Activated naive CD4-positive, alpha-beta T cell (primary cell): ENCODE measurements at regions not wholly inside any gene's neighbourhood (a gene's known extent, or its start where the extent isn't known, plus 50 kb on each side); places are given as distances from the start of the nearest gene placed in this dataset.

Experiments
- DNase-seq, 4 experiments: peaks; one replicate each; lab custom pipeline; 2025; lab: John Stamatoyannopoulos, UW

DNA sequence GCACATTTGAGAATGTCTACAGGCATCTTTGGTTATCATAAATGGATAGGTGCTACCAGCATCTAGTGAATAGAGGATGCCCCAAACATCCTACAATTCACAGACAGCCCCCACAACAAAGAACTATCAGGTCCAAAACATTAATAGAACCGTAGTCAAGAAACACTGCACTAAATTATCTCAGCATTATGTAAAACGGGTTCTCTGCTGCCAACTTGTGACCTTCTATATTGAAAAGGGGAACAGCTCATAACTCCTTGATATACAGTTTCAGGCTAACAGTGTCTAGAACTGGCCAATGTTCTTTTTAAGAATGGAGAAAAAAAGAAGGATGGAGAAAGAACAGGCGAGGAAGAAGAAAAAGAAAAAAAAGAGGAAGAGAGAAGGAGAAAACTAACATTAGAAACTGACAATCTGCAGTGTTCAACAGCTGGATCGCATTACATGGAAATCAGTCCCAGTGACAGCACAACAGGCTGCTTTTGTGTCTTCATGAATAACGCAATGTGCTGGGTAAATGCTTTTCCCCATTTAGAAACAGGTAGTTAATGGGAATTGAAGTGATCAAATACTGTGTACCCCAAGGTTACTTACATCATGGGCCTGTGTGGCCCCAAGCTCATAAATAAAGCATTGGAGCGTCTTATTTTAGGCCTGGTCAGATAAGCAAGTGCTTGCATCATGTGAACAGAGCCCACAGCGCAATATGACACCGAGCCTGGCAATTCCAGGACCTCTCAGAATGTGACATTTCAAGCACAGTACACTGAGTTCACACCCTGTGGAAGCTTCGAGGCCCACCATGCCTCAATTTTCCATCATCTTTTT is 339.5 kb downstream of the DHX15 start:
- no peak for DNase-seq

DNA sequence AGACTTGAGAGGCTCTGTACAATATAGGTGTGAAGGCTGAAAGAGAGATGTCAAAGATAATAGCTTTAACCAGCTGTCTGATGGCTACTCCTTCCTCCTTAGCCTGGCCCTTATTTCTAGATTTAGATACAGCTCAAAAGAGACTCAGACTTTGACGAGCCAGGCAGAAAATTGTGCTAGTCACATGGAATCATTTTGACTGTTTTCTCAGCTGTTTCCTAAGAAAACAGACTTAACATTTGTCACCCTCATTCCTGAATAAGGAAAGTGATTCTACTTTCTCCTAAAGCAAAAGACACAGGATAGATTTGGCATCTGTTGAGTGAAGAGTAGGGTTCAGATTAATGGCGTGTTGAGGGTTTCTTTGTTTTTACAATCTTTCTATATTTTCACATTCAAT is 340.7 kb downstream of the DHX15 start:
- no peak for DNase-seq

DNA sequence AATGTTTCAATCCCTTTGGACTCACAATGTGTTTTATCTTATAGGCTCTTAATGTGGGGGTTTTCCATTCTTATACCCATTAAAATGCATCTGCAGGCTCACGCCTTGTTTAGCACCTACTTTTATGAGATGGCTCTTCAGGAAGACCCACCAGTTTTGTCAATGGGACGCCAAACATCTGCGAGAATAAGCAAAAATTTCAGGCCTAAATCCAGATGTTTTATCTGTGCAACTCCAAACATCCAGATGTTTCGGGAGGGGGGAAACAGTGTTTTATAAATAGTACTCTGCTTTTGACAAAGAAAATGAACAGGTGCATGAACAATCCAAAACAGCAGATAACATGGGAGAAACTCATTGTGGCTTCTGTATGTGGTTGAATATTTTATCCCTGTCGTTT is 342.8 kb downstream of the DHX15 start:
- no peak for DNase-seq

DNA sequence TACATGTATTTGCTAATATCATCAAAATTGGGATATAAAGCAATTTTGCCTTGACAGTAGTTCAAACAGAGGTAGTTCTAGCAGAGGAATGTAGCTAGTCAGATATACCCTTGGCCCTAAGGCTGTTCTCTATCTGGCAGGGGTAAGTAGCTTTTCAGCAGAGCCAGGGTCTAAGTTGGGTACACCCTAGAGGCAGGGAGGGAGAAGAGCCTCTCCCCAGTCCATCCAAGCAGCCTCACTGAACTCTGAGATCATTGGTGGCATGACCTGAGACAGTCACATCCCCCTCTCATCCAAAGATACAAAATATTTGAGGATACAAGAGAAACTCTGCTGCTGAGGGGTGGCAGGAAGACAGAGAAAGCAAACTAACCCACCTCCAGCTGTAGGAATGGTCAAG is 343.7 kb downstream of the DHX15 start:
- no peak for DNase-seq

DNA sequence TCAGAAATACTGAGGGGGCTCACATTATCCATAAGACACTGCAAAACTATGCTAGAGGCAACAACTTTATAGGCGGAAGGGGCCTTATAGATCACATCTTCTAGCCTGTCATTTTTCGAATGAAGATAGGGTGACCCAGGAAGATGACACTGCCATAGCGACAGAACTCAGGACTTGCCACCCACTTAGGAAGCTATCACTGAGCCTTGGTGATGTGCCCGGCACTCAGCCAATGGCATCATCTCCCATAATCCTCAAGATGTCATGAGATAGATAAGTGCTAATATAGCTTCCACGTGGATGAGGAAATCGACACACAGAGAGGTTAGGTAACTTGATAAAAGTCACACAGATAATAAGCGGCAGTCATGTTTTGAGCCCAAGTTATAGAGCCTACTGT is 346.6 kb downstream of the DHX15 start:
- no peak for DNase-seq

DNA sequence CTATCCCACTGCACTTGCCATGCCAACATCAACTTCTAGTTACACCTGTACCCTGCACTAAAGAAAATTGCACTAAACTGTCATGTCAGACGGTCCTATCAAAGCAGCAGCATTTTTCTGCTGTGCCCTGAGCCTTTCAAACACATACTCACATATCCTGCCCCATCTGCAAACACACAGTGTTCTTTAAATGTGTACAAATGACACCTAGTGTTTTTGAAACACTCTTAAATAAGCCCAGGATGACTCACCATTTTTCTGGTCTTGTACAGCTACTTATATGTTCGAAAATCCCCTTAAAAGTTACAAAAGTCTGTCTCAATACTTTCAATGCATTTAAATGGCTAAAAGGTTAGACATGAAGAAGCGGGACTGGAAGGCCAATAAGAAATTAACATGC is 346.7 kb upstream of the PPARGC1A start:
- no peak for DNase-seq

DNA sequence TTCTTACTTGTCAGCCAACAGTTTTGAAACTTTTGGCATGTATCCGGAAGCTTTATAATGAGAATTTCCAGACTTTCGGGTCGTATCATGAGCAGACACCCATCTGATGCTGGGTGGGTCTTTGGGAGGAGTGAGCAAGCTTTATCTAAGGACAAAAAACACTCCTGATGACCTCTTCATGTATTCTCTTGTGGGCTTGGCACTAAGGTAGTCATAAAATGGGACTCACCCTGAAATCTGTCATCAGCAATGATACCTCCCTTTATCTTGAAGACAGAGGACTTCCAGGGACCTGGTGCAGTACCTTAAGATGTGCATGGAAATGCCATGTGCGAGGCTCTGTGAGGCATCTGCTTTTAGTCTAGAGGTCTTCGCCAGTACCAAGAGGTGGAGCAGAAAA is 346.3 kb upstream of the PPARGC1A start:
- no peak for DNase-seq

DNA sequence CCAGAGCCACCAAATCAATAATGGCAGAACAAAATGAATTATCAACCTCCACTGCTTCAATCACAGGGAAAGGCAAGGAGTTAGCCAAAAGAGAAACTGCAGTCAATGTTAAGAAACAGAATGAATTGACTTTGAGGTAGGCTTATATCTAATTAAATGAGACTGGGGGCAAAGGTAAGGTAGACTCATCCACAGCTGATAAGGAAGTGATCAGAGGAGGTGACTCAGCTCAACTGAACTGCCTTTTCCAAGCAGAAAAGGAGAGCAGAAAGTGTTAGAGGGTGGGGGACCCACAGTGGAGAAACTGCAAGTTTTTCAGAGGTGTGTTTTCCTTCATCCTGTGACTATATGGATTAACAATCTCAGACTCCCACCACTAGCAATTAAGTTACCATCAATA is 345.8 kb upstream of the PPARGC1A start:
- DNase-seq: no peak

DNA sequence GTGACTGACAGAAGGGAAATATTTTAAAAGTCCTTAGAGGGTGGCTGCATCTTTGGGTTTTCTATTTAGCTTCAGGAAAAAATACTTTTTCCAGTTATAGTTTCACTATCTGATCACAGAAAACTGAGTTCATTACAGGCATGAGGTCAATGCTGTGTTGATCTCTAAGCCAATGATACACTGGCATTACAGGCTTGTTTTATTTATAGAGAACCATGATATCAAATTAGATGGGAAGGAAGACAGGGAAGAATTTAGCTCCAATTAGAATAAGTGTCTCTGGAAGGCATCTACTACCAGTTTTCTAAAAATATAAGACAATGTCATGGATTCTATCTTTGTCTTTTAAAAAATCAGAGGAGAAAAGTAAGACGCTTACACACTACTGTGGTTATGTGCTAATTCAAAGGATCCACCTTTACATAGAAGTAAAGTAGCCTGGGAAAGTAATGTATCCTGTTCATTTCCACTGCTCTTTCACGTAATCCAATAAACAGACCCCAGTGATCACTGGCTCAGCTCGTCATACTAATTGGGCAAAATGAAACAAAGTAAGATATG is 344.5 kb upstream of the PPARGC1A start:
- no peak for DNase-seq

DNA sequence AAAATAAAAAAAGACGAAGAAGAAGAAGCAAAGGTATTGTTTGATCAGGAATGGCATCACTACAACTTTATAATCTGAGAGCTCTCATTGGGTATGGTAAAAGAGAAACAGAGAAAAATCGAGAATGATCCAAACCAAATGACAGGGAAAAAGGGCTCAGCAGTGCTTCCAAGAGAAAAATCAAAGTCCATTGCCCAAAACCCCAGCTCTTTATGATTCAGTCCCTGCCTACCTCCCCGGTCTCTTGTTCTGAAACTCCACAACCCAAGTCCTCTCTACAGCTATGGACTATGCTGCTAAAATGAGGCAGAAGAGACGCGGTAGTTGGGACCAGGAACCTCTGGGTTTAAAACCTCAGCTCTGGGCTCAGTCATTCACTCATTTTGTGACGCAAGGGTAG is 341.1 kb upstream of the PPARGC1A start:
- no peak for DNase-seq

DNA sequence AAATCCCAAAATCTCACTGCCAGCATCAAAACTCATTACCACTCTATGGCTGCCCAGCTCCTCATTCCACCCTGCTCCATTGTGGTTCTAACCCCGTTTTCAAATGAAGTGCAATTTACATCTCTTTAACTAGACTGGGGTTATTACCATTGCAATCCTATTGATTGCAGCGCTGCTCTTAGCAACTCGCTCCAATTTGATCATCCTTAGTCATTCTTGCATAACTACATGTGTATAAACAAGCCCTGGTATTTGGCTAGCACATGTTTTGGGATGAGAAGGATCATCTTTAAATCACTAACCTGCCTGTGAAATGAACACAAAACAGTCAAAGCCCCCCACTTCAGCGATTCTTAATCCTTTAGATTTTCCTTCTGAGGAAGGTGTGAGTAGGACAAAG is 340.1 kb upstream of the PPARGC1A start:
- DNase-seq: no peak

DNA sequence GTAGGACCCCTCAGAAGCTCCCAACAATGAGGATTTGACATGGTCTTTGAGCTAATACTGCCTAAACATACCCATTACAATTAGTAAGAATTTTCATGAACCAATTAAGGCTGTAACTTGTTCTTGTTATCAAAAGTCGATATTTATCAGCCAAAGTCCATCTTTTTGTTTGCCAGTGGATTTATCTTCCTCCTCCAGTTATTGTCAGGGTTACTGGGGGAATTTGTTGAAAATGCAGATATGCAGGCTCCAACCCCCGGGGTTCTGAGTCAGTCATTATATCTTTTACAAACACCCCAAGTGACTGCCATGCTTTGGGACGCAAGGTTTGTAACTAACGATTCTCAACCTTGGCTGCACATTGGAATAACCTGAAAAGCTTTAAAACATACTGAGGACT is 338.8 kb upstream of the PPARGC1A start:
- no peak for DNase-seq

DNA sequence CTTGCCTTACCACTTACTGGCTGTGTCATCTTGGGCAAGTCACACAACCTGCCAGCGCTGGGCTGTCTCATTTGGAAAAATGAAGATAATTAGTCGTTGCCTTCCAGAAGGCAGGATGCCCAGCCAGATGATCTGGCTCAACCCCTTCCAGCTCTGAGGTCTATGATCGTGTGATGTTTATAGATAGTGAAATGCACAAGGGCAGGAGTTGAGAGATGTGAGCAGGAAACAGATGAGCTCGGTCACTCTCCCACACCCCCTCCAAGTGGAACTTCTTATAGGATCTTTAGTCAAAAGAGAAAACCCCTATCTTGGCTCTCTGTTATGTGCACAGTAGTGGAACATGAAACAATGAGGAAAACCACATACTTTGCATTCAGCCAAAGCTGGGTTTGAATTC is 336.8 kb upstream of the PPARGC1A start:
- DNase-seq: no peak

DNA sequence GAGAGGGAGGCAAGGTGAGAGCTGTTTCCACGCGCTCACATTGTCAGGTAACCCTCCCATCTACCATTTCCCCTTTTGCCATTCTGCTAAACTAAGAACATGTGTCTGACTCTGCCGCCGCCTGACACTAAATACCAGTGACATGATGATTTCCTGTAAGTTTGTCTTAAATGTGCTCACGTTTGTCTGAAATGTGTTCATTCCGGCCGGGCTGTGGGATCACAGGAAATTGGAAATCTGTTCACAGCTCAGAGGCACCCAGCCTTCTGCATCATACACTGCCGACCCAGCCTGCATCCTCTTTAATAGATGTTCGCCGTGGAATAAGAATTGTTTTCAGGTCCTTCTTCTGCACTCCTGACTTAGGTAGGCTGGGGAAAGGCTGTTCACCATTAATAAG is 336.2 kb upstream of the PPARGC1A start:
- DNase-seq: no peak

DNA sequence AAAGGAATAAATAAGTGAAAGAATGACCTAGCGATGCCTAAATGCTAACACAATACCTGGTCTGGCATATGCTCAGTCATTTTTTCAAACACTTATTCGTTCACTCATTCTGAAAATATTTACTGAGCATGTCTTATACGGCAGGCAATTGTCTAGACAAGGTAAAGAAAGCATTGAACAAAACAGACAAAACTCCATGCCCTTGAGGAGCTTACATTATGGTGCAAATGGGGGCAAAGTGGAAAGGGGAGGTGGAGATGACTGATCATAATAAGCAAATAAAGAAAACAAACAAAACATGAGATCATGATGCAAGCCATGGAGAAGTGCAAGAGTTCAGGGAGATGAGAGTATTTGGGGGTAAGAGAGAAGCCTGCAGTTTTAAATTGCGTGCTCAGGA is 334.6 kb upstream of the PPARGC1A start:
- DNase-seq: no peak

DNA sequence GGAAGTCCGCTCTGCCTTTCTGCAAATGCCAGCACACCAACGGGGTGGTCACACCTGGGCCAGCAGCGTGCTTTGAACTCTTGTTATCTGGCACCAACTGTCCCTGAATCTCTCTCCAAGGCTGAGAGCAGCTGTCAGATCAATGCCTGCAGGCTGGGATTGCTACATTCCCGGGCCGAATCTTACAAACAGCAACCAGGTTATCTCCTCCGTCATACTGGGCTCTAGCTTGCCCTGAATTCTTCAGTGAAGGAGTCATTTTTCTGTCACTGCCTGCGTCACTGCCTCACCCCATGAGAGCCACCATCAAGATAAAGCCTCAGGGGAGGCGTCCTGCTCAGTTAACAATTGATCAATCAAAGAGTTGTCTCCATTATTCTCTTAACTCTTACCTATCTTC is 329.4 kb upstream of the PPARGC1A start:
- no peak for DNase-seq

DNA sequence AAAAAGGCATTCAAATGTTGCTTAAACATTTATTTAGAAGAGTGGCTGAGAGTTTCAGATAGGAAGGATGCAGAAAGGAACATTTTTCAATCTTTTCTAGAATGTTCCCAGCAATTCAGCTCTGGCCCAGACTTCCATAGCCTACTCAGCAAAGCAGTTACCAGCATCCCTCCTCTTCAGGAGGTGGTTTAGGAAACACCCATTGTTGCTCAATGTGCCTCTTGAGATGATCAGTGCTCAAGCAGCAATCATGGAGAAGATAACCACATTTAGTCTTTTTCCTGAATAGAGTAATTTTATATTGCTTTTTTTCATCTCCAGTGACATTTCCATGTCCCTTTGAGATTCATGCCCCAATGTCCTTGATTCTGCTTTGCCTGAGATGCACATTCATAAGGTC is 328.7 kb upstream of the PPARGC1A start:
- DNase-seq: no peak

DNA sequence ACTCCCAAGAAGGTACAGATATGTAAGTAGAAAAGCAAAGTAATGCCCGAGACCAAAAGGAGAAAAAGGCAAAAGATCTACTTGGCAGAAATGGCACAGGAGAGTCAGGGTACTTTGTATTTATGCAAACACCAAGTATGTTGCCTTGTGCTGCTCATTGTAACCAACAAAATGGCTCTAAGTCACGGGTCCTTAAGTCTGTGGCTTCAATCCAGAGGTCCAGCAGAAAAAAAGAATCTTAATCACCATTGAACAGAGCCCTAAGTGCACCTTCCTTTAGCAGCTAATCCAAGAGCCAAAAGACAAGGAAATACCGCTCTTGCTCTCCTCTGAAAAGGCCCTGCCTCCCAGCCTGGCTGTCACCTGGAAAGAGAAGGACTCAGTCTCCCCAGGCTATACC is 324.9 kb upstream of the PPARGC1A start:
- no peak for DNase-seq

DNA sequence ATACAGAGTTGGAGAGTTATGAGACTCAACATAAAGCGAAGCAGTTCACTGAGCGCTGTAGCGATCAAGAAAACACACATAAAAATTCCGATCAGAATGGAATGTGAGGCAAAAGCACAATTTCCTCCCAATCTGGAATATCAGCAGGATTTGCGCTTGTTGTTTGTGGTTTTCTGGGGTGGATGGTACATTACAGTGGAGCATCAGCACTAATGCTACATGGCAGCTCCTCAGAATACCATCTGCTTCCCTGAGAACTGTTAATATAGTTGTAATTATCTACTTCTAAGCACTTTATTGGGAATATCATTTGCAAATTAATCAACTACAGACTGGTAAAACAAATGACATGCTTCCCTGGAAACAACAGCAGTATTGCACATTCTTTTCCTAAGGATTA is 324.1 kb upstream of the PPARGC1A start:
- no peak for DNase-seq

DNA sequence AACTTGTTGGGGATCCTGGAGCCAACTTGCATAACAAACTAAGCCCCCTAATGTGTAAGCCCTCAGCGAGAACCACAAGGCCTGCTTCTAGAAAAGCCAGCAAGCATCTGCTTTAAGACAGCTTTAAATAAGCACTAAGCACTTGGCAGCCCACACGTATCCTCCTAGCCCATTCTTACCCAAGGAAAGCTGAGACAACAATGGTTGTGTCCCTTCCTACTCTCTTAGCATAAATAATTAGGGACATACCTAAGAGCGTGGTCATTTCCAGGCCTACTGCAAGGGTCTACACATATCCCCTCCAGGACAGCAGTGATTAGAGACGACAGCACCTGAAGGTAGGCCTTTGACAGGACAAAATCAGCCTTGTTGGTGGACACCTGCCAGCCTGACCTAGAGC is 322.8 kb upstream of the PPARGC1A start:
- DNase-seq: no peak

DNA sequence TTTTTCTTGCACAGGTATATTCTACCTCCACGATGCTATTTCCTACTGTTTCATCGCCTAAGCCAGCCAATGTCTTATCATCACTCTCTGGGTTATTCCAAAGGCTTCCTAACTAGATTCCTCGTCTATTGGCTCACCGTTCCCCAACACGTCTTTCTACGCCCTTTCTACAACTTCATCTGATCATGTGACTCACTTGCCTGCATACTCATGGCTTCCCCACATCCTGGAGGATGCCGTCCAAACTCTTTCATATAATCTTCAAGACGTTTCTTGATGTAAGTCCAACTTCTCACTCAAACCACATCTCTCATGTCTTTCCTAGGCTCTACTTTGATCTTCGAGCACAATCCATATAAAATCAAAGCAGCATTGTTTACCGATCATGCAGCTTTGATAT is 322.0 kb upstream of the PPARGC1A start:
- DNase-seq: no peak

DNA sequence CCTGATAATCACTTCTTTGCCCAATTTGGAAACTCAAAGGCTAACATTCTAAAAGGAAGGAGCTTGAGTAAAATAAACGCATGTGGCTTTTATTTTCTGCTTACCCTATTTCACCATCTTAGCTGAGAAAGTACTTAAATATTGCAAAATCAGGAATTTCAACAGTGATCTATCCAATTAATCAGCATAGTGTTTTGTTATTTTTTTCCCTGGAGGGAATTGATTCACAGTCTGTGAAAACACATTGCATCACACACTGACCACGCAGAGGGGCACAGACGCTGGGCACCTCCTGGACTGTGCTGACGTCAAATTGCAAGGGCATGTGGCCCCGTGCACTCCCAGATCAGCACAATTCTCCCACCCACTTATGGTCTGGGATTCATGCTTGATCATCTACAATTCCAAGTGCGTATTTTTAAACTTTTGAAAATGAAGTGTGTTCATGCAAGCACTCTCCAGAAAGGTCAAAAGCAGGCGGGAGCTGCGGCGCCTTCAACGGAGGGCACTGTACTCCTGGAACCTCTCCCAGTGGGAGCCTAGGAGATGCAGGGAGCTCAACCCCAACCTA is 320.6 kb upstream of the PPARGC1A start:
- DNase-seq: no peak

DNA sequence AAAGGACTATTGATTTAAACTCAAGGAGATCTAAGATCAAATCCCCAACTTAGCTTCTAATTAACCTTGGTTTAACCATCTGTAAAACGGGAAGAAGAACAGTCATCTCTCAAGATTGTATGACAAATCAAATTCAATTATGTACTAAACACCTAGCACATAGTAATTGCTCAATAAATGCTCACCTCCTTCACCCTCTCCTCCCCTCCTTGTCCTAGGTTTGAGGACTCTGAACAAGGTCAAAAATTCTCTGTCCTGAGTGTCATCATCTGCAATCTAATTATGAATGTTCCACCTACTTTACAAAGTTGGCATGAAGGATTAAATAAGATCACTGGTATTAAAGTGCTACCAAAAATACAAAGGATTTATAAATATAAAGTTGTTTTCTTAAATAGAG is 320.1 kb upstream of the PPARGC1A start:
- no peak for DNase-seq

DNA sequence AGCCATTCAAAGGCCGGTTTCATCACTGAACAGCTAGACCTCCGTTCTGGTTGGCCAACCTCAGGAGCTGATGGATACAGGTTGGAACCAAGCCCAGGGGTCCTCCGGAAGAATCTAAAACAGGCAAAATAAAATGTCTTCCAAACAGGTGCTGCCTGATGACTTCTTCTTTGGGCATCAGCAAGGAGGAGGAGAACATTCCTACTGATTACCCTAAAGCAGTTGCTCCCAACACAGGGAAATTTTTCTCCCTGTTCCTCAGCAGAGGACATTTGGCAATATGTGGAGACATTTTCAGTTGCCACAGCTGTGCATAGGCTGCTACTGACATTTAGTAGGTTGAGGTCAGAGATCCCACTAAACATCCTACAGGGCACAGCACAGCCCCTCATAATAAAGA is 319.3 kb upstream of the PPARGC1A start:
- DNase-seq: no peak
